ENCODE measurements at regions not wholly inside any gene's neighbourhood (a gene's known extent, or its start where the extent isn't known, plus 50 kb on each side); places are given as distances from the start of the nearest gene placed in this dataset.

- POLR2A ChIA-PET (ENCODE audit: unreplicated experiment), result no interaction called here
- WGBS, 2 experiments (ENCODE audit: extremely low coverage in 2 of 2, insufficient read length in 1 of 2), result no CpG with 5 or more reads among the region's 4 CpGs
Measured at GRCh38 chr1:184237588-184237987, 149.2 kb upstream of the C1orf21 start.

More at GRCh38 chr1:184237588-184237987, 149.2 kb upstream of the C1orf21 start:
- BruUV-seq (replicated peaks), result no TSS peak
- no peak overlapping the region for H2AK5ac ChIP-seq (ENCODE audit: low read depth, low read length)
- H2AK9ac ChIP-seq (replicated peaks; ENCODE audit: low read depth, low read length, poor library complexity), result no peak overlapping the region
- no peak overlapping the region for H2BK20ac ChIP-seq (ENCODE audit: low read depth, low read length)
- no peaks in the 10 kb centered on the region for H3K79me1 ChIP-seq (ENCODE audit: low read depth in 1 of 2, low read length in 2 of 2)
- H3K4me2 ChIP-seq (ENCODE audit: low read depth, low read length), result no peak overlapping the region
- dilution Hi-C loops (cut with HindIII; ENCODE audit: low sequenced_read_pairs, unreplicated experiment) (no loop called here), intact Hi-C loops (cut with micrococcal nuclease) (no loop called here), in situ Hi-C loops (cut with MboI; ENCODE audit: low sequenced_read_pairs) (no loop called here)
- no peak overlapping the region for H3K23ac ChIP-seq (ENCODE audit: low read depth, low read length)
- H3K9me3 ChIP-seq (ENCODE audit: control insufficient read depth, insufficient read depth, low read length), result peaks cover 2% of the 10 kb centered on the region; the same call in 1 of the 2 replicates
- no peak overlapping the region for H2BK120ac ChIP-seq (ENCODE audit: low read depth, low read length)
- ATAC-seq (ENCODE audit: low read depth) (no peak), DNase-seq (no peak)
- H3K4me3 ChIP-seq (ENCODE audit: insufficient read depth, low read depth, low read length), result no peak overlapping the region
- H3K14ac ChIP-seq (replicated peaks; ENCODE audit: low read depth, low read length), result no peak overlapping the region
- no peaks in the 10 kb centered on the region for H3K36me3 ChIP-seq (ENCODE audit: control insufficient read depth, insufficient read depth, low read length)
- no peak overlapping the region for H3K27ac ChIP-seq (ENCODE audit: insufficient read depth, low read length)
- H3K9me1 ChIP-seq (ENCODE audit: insufficient read depth, low read length), result peaks cover 6% of the 10 kb centered on the region; the same call in 1 of the 2 replicates
- H3K56ac ChIP-seq (ENCODE audit: extremely low read depth, insufficient read depth, low read length), result no peak overlapping the region
- H2BK5ac ChIP-seq (ENCODE audit: low read depth, low read length, poor library complexity, severe bottlenecking), result no peak overlapping the region
- 0 out of 2 replicates have a peak, but pooled peaks cover 2% of the 10 kb centered on the region for H3K4me1 ChIP-seq (ENCODE audit: control insufficient read depth, insufficient read depth, low read length)
- no peak overlapping the region for H4K5ac ChIP-seq (ENCODE audit: low read depth, low read length)
- H3K9ac ChIP-seq (ENCODE audit: low read depth, low read length), result no peak overlapping the region
- no peak overlapping the region for H3K18ac ChIP-seq (ENCODE audit: low read depth, low read length)
- TF ChIP-seq USF2 (IDR thresholded peaks at IDR 0.05; ENCODE audit: low read depth, low read length) (no peak), RFX5 (IDR thresholded peaks at IDR 0.05; ENCODE audit: low read depth, low read length) (no peak), RAD21 (IDR thresholded peaks at IDR 0.05; ENCODE audit: low read length) (no peak), ELK1 (IDR thresholded peaks at IDR 0.05; ENCODE audit: borderline replicate concordance, low read depth, low read length) (no peak), MAZ (IDR thresholded peaks at IDR 0.05; ENCODE audit: borderline replicate concordance, low read depth, low read length) (no peak), POLR2A (IDR thresholded peaks at IDR 0.05; ENCODE audit: low read depth, low read length) (no peak), CTCF (conservative IDR thresholded peaks at IDR 0.05; ENCODE audit: low read depth, low read length) (no peak), FOS (IDR thresholded peaks at IDR 0.05; ENCODE audit: low read depth, low read length) (no peak), CHD1 (IDR thresholded peaks at IDR 0.05; ENCODE audit: low read depth, low read length) (no peak), CEBPB (IDR thresholded peaks at IDR 0.05; ENCODE audit: low read depth, low read length) (no peak), RCOR1 (IDR thresholded peaks at IDR 0.05; ENCODE audit: insufficient replicate concordance, low read length) (no peak), SMC3 (IDR thresholded peaks at IDR 0.05; ENCODE audit: low read depth, low read length) (no peak)
- no peak overlapping the region for H2AFZ ChIP-seq (replicated peaks; ENCODE audit: low read length, poor library complexity)
- H4K20me1 ChIP-seq (ENCODE audit: insufficient read depth, low read length), result peaks cover 2% of the 10 kb centered on the region; the same call in 1 of the 2 replicates
- no peak overlapping the region for H4K8ac ChIP-seq (ENCODE audit: low read depth in 2 of 2, low read length in 2 of 2)
- no peak overlapping the region for H4K91ac ChIP-seq (ENCODE audit: insufficient read depth, low read depth, low read length)
- CTCF ChIA-PET, result no interaction called here
- no peak overlapping the region for H3K4ac ChIP-seq (ENCODE audit: low read depth, low read length)
- peaks cover 37% of the 10 kb centered on the region for H3K27me3 ChIP-seq (ENCODE audit: control insufficient read depth, insufficient read depth, low read length)
- H2BK15ac ChIP-seq (ENCODE audit: low read depth, low read length), result peak overlapping the region; percentile 25; the same call in 1 of the 3 replicates
